ENCODE measurements at regions not wholly inside any gene's neighbourhood (a gene's known extent, or its start where the extent isn't known, plus 50 kb on each side); places are given as distances from the start of the nearest gene placed in this dataset.

DNA sequence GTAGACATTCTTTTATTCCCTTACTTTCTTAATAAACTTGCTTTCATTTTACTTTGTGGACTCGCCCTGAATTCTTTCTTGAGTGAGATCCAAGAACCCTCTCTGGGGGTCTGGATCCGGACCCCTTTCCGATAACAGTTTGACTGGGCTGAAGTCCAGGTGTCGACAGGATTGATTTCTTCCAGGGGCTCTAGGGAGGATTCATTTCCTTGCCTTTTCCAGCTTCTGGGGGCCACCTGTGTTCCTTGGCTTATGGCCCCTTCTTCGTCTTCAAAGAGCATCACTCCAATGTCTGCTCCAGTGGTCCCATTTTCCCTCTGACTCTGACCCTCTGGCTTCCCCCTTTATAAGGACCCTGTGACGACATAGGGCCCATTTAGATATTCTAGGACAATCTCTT lies 67.5 kb downstream of the COPS8 start:
- no peak overlapping the region for H3K27ac ChIP-seq (ENCODE audit: low read depth, low read length)
- H4K20me1 ChIP-seq (ENCODE audit: control insufficient read depth, insufficient read depth, low read depth, low read length): no peaks in the 10 kb centered on the region
- H3F3A ChIP-seq (ENCODE audit: control insufficient read depth, insufficient read depth): no peaks in the 10 kb centered on the region
- H3K4me1 ChIP-seq (ENCODE audit: control insufficient read depth, low read length): no peaks in the 10 kb centered on the region
- H3K9me2 ChIP-seq (replicated peaks; ENCODE audit: control insufficient read depth, low read length): no peaks in the 10 kb centered on the region
- no peak for TF ChIP-seq EZH2phosphoT487 (IDR thresholded peaks at IDR 0.05; ENCODE audit: borderline replicate concordance, low read length)
- TF ChIP-seq, protein P1, sequence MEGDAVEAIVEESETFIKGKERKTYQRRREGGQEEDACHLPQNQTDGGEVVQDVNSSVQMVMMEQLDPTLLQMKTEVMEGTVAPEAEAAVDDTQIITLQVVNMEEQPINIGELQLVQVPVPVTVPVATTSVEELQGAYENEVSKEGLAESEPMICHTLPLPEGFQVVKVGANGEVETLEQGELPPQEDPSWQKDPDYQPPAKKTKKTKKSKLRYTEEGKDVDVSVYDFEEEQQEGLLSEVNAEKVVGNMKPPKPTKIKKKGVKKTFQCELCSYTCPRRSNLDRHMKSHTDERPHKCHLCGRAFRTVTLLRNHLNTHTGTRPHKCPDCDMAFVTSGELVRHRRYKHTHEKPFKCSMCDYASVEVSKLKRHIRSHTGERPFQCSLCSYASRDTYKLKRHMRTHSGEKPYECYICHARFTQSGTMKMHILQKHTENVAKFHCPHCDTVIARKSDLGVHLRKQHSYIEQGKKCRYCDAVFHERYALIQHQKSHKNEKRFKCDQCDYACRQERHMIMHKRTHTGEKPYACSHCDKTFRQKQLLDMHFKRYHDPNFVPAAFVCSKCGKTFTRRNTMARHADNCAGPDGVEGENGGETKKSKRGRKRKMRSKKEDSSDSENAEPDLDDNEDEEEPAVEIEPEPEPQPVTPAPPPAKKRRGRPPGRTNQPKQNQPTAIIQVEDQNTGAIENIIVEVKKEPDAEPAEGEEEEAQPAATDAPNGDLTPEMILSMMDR (IDR thresholded peaks at IDR 0.05; ENCODE audit: low read depth, low read length, poor library complexity, severe bottlenecking): no peak
- no peak overlapping the region for H3K4me3 ChIP-seq (ENCODE audit: low read length)
- H3K27me3 ChIP-seq (ENCODE audit: control insufficient read depth, low read length): peaks cover 12% of the 10 kb centered on the region; the same call in 1 of the 2 replicates
- no peaks in the 10 kb centered on the region for H3K36me3 ChIP-seq (ENCODE audit: control insufficient read depth, low read length)
- no peaks in the 10 kb centered on the region for H3K79me2 ChIP-seq (ENCODE audit: control insufficient read depth, low read length)
- H3K4me2 ChIP-seq (ENCODE audit: low read length): no peak overlapping the region
- no peaks in the 10 kb centered on the region for H3K9me3 ChIP-seq (ENCODE audit: control insufficient read depth, insufficient read depth, low read length)

DNA sequence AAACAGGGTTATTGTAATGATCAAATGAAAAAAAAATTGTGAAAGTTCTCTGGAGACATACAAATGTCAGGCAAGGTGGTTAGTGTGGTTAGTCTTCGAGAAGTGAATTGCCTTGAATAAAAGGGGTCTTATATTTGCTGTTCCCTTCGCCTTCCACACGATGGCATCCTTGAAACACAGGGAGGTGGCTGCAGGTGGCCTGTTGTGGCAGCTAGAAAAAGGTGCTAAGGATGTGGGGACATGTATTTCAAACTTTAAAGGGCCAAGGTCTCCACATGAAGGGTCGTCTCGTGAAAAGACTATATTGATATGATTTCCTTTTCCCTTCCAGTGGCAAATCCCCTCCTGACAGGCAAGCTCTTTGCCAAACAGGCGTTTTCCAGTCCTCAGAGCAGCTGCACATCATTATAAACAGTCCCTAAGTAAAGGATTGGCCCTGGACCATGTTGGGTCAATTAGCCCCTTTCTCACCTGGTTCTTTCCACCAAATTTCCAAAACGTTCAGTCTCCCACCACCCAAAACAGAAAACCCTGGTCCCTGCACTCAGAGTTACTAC lies 68.5 kb downstream of the COPS8 start:
- H3K27ac ChIP-seq (ENCODE audit: low read depth, low read length): no peak overlapping the region
- TF ChIP-seq, protein P1 (IDR thresholded peaks at IDR 0.05; ENCODE audit: low read depth, low read length, poor library complexity, severe bottlenecking): peak; percentile 76
- no peak for TF ChIP-seq EZH2phosphoT487 (IDR thresholded peaks at IDR 0.05; ENCODE audit: borderline replicate concordance, low read length)
- H3K9me3 ChIP-seq (ENCODE audit: control insufficient read depth, insufficient read depth, low read length): no peaks in the 10 kb centered on the region
- no peak overlapping the region for H3K4me2 ChIP-seq (ENCODE audit: low read length)
- peaks cover 5% of the 10 kb centered on the region for H3K4me1 ChIP-seq (ENCODE audit: control insufficient read depth, low read length)
- no peak overlapping the region for H3K4me3 ChIP-seq (ENCODE audit: low read length)
- no peaks in the 10 kb centered on the region for H3F3A ChIP-seq (ENCODE audit: control insufficient read depth, insufficient read depth)
- no peaks in the 10 kb centered on the region for H3K36me3 ChIP-seq (ENCODE audit: control insufficient read depth, low read length)
- no peaks in the 10 kb centered on the region for H3K9me2 ChIP-seq (replicated peaks; ENCODE audit: control insufficient read depth, low read length)
- H3K79me2 ChIP-seq (ENCODE audit: control insufficient read depth, low read length): no peaks in the 10 kb centered on the region
- H3K27me3 ChIP-seq (ENCODE audit: control insufficient read depth, low read length): peaks cover 12% of the 10 kb centered on the region; the same call in 1 of the 2 replicates
- no peaks in the 10 kb centered on the region for H4K20me1 ChIP-seq (ENCODE audit: control insufficient read depth, insufficient read depth, low read depth, low read length)

DNA sequence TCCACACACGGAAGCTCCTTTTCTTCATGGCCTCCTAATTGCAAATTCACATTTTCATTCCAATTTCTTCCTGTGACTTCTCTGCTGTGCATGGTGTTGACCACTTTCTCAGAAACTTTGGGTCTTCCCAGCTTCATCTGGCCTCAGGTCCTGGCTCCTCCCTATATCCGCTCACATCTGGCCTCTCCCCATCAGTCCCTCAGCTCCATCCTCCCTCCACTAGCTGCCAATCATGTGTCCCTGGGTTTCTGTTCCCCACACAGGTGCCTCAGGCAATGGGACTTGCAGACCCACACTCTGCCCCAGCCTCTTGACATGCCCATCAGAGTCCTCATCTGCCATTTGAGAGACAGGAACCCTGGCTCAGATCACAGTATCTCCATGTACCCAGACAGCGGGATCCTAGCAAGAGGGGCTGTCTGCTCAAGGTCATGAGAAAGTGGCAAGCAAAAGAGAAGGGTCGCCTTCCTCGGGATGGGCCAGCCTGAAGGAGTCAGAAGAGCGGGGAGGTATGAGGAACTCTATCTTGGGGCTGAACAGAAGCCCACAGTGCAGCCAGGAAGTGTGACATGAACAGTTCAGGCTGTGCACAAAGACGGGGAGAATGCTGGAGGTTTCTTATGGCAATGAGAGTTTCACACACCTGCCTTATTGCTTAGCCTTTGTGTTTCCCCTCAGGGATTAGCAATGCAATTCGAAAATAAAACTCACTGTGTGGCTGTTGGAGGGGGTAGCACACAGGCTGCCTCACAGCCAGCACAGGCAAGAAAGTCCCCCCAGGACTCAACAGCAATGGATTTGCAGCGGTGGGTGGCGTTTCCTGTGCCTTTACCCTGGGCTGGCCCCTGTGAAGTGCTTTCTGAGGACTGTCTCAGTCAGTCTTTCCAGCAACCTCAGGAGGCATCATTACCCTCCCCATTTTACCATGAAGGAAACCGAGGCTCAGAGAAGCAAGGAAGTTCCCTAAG lies 69.5 kb downstream of the COPS8 start:
- peaks cover 12% of the 10 kb centered on the region; the same call in 1 of the 2 replicates for H3K27me3 ChIP-seq (ENCODE audit: control insufficient read depth, low read length)
- no peak overlapping the region for H3K4me2 ChIP-seq (ENCODE audit: low read length)
- H3K27ac ChIP-seq (ENCODE audit: low read depth, low read length): no peak overlapping the region

More for the DNA sequence above, 69.5 kb downstream of the COPS8 start:
- H3K79me2 ChIP-seq (ENCODE audit: control insufficient read depth, low read length): no peaks in the 10 kb centered on the region
- peaks cover 12% of the 10 kb centered on the region for H3K4me1 ChIP-seq (ENCODE audit: control insufficient read depth, low read length)
- TF ChIP-seq, protein P1 (IDR thresholded peaks at IDR 0.05; ENCODE audit: low read depth, low read length, poor library complexity, severe bottlenecking): no peak
- no peak for TF ChIP-seq EZH2phosphoT487 (IDR thresholded peaks at IDR 0.05; ENCODE audit: borderline replicate concordance, low read length)
- no peaks in the 10 kb centered on the region for H3F3A ChIP-seq (ENCODE audit: control insufficient read depth, insufficient read depth)
- no peak overlapping the region for H3K4me3 ChIP-seq (ENCODE audit: low read length)
- no peaks in the 10 kb centered on the region for H3K9me2 ChIP-seq (replicated peaks; ENCODE audit: control insufficient read depth, low read length)
- H4K20me1 ChIP-seq (ENCODE audit: control insufficient read depth, insufficient read depth, low read depth, low read length): no peaks in the 10 kb centered on the region
- H3K9me3 ChIP-seq (ENCODE audit: control insufficient read depth, insufficient read depth, low read length): no peaks in the 10 kb centered on the region
- H3K36me3 ChIP-seq (ENCODE audit: control insufficient read depth, low read length): no peaks in the 10 kb centered on the region
